Bronchial epithelial cell (primary cell): ENCODE measurements at regions not wholly inside any gene's neighbourhood (a gene's known extent, or its start where the extent isn't known, plus 50 kb on each side); places are given as distances from the start of the nearest gene placed in this dataset.

Experiments used
- DNase-seq: peaks from one replicate; pipeline ENCODE4 v3.0.0-alpha.2; 2010; ENCODE audit warnings: low read depth
- FAIRE-seq: peaks from 2 replicates; lab custom pipeline; 2011; peaks lifted over from hg19 to GRCh38; lab: Jason Lieb, UNC
- H3K27me3 ChIP-seq: 2 replicates; pipeline ENCODE4 v1.5.1; 2011; ENCODE audit warnings: low read length; ENCODE audit not compliant: control insufficient read depth, insufficient read depth
- H3K36me3 ChIP-seq: 2 replicates; pipeline ENCODE4 v1.5.1; 2011; ENCODE audit warnings: low read length; ENCODE audit not compliant: control insufficient read depth, insufficient read depth
- H3K4me3 ChIP-seq: 2 replicates; pipeline ENCODE4 v1.5.1; 2011; ENCODE audit warnings: mild to moderate bottlenecking, low read depth, low read length, control low read depth
- CTCF ChIP-seq: IDR thresholded peaks from 2 replicates; pipeline ENCODE4 v1.5.1; 2011; ENCODE audit warnings: mild to moderate bottlenecking, moderate library complexity, low read length, control low read depth, inconsistent platforms; ENCODE audit not compliant: insufficient read depth, severe bottlenecking

GRCh38 chr5:119860463-119860862 lies 231.1 kb downstream of the FAM170A start:
- TF ChIP-seq CTCF: no peak
- DNase-seq: no peak
- H3K36me3 ChIP-seq: no peaks in the 10 kb centered on the region
- H3K4me3 ChIP-seq: no peak overlapping the region
- H3K27me3 ChIP-seq: no peaks in the 10 kb centered on the region
- FAIRE-seq: peak; percentile 43

GRCh38 chr5:119862619-119863018 lies 233.3 kb downstream of the FAM170A start:
- no peaks in the 10 kb centered on the region for H3K27me3 ChIP-seq
- H3K4me3 ChIP-seq: no peak overlapping the region
- TF ChIP-seq CTCF: no peak
- no peak for DNase-seq
- no peak for FAIRE-seq
- no peaks in the 10 kb centered on the region for H3K36me3 ChIP-seq

- no peak for DNase-seq
- no peak overlapping the region for H3K4me3 ChIP-seq
- no peaks in the 10 kb centered on the region for H3K36me3 ChIP-seq
- H3K27me3 ChIP-seq: no peaks in the 10 kb centered on the region
- no peak for TF ChIP-seq CTCF
- FAIRE-seq: no peak
Observed at GRCh38 chr5:119864286-119864685, 234.9 kb downstream of the FAM170A start.

GRCh38 chr5:119873611-119874010 lies 244.3 kb downstream of the FAM170A start:
- H3K4me3 ChIP-seq: no peak overlapping the region
- no peaks in the 10 kb centered on the region for H3K36me3 ChIP-seq
- no peak for TF ChIP-seq CTCF
- no peak for DNase-seq
- peak; percentile 40 for FAIRE-seq
- no peaks in the 10 kb centered on the region for H3K27me3 ChIP-seq

GRCh38 chr5:119876522-119876921 lies 247.2 kb downstream of the FAM170A start:
- no peak for TF ChIP-seq CTCF
- H3K27me3 ChIP-seq: no peaks in the 10 kb centered on the region
- DNase-seq: no peak
- no peak overlapping the region for H3K4me3 ChIP-seq
- FAIRE-seq: no peak
- H3K36me3 ChIP-seq: no peaks in the 10 kb centered on the region

- no peaks in the 10 kb centered on the region for H3K36me3 ChIP-seq
- FAIRE-seq: no peak
- H3K4me3 ChIP-seq: no peak overlapping the region
- no peaks in the 10 kb centered on the region for H3K27me3 ChIP-seq
- no peak for DNase-seq
- TF ChIP-seq CTCF: no peak
Observed at GRCh38 chr5:119878712-119879111, 249.4 kb downstream of the FAM170A start.
